ENCODE measurements at regions not wholly inside any gene's neighbourhood (a gene's known extent, or its start where the extent isn't known, plus 50 kb on each side); places are given as distances from the start of the nearest gene placed in this dataset.

- H3K4me3 ChIP-seq (ENCODE audit: low read depth, low read length): no peak overlapping the region
- no peak for TF ChIP-seq CTCF (IDR thresholded peaks at IDR 0.05; ENCODE audit: borderline replicate concordance, insufficient read depth, low read depth, low read length)
Observed at GRCh38 chr15:58295637-58296215, 136.1 kb upstream of the LIPC start.

- no peak for TF ChIP-seq CTCF (IDR thresholded peaks at IDR 0.05; ENCODE audit: borderline replicate concordance, insufficient read depth, low read depth, low read length)
- no peak overlapping the region for H3K4me3 ChIP-seq (ENCODE audit: low read depth, low read length)
Observed at GRCh38 chr15:58296276-58296675, 135.5 kb upstream of the LIPC start.

- H3K4me3 ChIP-seq (ENCODE audit: low read depth, low read length): no peak overlapping the region
- TF ChIP-seq CTCF (IDR thresholded peaks at IDR 0.05; ENCODE audit: borderline replicate concordance, insufficient read depth, low read depth, low read length): no peak
Observed at GRCh38 chr15:58297639-58298038, 134.2 kb upstream of the LIPC start.

GRCh38 chr15:58298879-58299850, 132.6 kb upstream of the LIPC start:
- no peak overlapping the region for H3K4me3 ChIP-seq (ENCODE audit: low read depth, low read length)
- TF ChIP-seq CTCF (IDR thresholded peaks at IDR 0.05; ENCODE audit: borderline replicate concordance, insufficient read depth, low read depth, low read length): no peak

GRCh38 chr15:58302832-58303231, 129.0 kb upstream of the LIPC start:
- TF ChIP-seq CTCF (IDR thresholded peaks at IDR 0.05; ENCODE audit: borderline replicate concordance, insufficient read depth, low read depth, low read length): no peak

GRCh38 chr15:58303236-58303635, 128.6 kb upstream of the LIPC start:
- TF ChIP-seq CTCF (IDR thresholded peaks at IDR 0.05; ENCODE audit: borderline replicate concordance, insufficient read depth, low read depth, low read length): no peak
- H3K4me3 ChIP-seq (ENCODE audit: low read depth, low read length): no peak overlapping the region

More at GRCh38 chr15:58302832-58303231, 129.0 kb upstream of the LIPC start:
- no peak overlapping the region for H3K4me3 ChIP-seq (ENCODE audit: low read depth, low read length)
